ENCODE measurements at regions not wholly inside any gene's neighbourhood (a gene's known extent, or its start where the extent isn't known, plus 50 kb on each side); places are given as distances from the start of the nearest gene placed in this dataset.
"Not testable (repeated sequence)": the region's sequence is repeated elsewhere in the genome, so short reads cannot be mapped to it uniquely, and the experiment has no call there.

DNA sequence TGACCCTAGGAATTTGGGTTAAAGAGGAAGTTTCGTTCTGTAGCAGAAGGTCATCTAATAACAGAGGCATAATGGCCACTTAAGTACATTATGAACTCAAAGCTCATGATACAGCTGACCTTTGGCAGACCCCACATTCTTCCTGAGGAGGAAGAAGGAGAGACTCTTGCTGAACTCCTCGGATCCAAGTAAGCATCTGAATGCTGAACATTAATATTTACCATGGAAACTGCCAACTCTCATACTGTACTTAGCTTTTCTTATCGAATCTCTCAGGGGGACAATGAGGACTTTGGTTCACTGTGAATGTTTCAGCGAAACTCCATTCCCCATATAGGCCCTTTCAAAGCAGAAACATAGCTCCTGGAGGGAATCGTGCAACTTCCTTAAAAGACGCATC, 781.4 kb upstream of the GYPC start:
- no peak for DNase-seq

DNA sequence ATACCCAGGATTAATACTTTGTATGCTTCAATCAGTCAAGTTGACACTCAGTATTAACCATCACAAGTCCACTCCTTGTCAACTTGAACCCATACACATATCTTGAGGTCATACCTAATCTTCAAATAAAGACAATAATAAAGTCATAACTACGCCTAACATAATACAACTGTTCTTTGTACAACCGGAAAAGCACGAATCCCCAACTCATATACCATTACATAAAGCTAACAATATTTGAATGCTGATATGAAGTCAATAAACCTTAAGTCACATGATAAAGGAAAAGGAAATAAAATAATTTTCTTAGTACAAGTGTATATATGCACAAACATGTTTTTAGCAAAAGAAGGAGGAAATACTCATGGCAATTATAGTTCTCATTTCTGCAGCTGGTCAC, 770.6 kb upstream of the GYPC start:
- no peak for DNase-seq

DNA sequence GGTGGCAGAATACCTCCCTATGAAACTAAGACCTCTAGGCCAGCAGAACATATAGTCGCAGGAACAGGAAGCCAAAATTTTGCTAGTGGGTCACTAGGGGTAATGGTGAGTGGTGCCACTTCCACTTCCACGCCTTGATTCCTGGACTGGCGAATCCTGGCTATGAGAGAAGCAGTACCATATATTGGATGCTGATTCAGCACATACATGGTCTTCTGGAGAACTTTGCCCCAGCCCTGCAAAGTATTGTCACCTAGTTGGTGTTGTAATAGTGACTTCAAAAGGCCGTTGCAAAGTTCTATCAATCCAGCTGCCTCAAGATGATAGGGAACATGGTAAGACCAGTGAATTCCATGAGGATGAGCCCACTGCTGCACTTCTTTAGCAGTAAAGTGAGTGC, 769.8 kb upstream of the GYPC start:
- DNase-seq: no peak

DNA sequence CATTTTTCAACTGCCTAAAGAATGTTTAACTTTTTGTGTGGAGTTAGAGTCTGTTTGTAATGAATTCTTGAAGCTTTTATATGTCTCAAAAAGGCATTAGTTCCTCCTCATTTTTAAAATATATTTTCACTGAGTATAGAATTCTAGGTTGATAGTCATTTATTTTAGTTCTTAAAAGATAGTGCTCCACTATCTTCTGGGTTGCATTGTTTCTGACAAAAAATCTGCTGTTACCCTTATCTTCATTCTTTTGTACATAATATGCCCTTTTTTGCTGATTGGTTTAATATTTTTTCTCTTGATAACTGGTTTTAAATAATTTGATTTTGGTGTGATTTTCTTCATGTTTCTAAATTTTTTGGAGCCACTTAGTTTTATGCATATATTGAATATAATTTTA, 754.7 kb upstream of the GYPC start:
- DNase-seq: no peak

DNA sequence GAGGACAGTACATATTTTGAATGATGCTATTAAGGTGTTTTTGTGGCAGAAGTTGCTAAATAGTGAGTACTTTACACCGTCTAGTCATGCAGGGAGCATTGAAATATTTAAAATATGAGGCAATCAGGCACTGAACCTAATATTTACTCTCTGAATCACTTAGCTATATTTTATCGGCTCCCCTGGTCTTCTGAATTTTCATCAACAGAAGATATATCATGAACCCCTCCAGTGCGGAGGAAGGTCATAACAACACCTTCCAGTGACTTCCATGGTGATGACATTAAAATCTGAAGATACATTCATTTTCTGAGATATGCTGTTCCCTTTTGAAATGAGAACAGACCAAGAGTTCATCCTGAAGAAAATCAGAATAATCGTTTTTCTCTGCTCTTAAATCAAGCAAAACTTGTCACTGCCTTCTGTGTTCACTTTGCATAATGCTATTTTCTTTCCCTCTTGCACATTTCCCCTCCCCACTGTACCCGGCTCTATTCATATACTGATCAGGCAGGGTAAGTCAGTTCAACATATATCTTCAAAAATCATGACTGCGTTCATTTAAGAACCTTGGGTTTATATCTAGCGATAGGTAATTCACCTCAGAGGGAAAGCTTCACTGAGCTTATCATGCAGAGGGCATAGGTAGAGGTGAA, 729.9 kb upstream of the GYPC start:
- no peak for DNase-seq

DNA sequence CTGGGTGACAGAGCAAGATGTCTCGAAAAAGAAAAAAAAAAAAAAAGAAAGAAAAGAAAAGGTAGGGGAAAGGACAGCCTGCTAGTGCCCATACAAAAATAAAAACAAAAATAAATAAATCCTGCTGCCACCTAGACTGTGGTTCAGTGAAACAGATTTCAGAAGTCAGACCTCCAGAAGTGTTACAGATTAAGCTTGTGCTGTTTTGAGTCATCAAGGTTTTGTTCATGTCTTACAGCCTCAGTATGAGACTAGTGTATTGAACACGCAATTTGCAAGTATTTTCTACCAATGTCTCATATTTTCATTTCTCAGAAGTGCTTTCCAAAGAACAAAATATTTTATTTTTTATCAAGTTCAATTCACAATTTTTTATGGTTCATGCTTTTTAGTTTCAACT, 720.4 kb upstream of the GYPC start:
- DNase-seq: no peak

DNA sequence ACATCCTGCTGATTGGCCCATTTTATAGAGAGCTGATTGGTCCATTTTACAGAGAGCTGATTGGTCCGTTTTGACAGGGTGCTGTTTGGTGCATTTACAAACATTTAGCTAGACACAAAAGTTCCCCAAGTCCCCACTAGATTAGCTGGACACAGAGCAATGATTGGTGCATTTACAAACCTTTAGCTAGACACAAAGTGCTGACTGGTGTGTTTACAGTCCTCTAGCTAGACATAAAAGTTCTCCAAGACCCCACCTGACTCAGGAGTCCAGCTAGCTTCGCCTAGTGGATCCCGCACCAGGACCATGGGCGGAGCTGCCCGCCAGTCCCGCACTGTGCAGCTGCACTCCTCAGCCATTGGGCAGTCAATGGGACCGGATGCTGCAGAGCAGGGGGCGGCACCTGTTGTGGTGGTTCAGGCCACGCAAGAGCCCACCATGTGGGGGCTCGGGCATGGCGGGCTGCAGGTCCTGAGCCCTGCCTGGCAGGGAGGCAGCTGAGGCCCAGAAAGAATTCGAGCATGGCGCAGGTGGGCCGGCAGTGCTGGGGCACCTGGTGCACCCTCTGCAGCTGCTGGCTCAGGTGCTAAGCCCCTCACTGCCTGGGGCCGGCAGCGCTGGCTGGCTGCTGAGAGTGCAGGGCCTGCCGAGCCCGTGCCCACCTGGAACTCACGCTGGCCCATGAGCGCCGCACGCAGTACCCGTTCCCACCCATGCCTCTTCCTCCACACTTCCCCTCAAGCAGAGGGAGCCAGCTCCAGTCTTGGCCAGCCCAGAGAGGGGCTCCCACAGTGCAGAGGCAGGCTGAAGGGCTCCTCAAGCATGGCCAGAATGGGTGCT, 713.2 kb upstream of the GYPC start:
- no peak for DNase-seq

DNA sequence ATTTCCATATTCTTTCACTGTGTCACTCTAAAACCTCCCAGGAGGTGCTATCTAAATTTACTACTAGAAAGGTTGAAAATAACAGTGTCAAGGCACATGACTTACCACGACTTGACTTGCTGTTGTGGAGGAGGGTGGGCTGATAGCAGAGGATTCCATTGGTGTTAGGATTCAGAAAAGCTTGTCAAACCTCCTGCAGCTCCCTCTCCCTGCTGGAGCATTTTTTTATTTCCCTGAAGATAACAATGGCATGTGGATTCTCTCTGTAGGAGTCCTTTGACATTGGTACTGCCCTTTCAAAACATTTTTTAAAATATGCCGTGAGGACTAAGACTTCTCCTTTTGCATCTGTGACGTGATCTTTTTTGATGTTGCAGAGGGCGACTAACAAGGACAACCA, 696.9 kb upstream of the GYPC start:
- DNase-seq: no peak

DNA sequence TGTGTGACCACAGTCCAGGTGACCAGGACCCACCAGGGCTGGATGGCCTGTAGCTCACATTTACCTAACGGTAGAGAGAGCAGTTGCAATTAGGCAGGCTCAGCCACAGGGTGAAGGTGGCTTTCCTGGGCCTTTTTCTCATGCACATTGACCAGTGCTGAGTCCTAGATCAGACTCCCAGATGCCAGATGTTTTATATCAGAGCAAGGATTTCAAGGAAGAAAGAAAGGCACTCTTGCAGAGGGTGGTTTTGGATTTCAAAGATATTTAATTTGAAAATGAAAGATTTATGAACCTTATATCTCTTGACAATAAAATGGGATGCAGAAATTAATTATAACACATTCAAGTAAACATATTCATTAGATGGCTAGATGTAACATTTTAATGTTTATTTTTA, 694.2 kb upstream of the GYPC start:
- no peak for DNase-seq

DNA sequence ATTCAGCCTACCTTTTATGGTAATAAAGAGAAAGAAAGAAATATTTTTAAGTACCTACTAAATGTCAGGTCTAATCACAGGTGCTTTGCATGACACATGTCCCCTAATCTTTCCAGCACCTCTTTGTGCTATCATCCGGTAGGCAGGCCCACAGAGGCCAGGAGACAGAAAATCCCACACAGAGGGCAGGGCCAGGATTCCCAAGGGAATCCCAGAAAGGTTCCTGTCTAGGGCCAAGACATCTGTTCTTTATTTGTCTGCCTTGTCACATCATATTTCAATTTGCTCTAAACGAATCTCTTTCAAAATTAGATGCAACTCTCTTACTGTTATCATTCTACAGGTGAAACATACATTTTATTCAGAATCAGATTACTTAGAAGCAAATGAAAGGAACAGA, 676.1 kb upstream of the GYPC start:
- DNase-seq: no peak

DNA sequence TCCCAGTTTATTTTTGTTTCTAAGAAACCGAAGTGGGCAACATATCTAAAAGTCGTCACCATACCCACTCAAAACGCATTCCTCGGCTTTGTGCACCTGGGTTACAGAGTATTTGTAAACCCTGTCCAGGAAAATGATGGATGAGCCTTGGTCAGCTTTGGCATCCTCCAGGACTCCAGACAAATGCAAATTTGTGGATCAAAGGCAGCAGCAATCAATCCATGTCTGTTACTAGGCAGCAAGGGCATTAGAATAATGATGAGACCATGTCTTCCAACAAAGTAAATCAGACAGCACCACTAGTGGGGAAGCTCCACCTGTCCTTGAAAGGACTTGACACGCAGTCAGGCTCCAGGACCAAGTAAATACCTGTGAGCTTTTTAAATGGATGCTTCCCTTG, 672.6 kb upstream of the GYPC start:
- no peak for DNase-seq

DNA sequence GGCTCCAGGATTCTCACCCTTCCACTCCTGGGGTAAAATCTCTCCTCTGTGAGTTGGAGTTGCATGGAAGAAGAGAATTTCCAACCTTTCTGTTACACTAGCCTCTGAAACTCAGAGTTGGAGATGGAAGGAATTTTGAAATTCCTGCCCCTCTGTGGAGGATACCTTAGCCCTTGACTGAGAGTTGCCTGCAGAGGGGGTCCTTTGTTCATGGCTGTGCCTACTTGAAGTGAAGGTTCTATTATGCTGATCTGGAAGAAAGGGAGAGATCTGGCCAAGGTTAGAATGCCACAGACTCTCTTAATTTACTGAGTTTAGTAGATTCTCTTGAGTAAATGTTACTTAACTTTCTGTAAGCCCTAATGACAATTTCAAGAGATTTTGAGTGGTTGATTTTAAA, 626.6 kb upstream of the GYPC start:
- no peak for DNase-seq

DNA sequence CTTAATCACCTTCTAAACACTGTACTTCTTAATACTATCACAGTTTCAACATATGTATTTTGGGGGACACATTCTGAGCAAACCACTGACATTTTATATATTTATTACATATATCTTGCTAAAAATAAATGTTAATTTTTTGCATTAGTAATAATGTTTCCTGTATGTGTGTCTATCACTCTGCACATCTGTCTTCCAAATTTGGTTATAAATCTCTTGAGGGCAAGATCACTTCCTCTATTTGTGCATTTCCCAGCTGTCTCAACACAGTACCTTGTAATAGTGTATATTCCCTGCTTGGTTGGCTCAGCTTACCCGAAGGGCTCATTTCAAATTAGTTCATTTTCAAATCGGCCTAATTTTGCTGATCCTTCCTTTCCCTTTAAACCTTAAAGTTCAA, 617.1 kb upstream of the GYPC start:
- no peak for DNase-seq

DNA sequence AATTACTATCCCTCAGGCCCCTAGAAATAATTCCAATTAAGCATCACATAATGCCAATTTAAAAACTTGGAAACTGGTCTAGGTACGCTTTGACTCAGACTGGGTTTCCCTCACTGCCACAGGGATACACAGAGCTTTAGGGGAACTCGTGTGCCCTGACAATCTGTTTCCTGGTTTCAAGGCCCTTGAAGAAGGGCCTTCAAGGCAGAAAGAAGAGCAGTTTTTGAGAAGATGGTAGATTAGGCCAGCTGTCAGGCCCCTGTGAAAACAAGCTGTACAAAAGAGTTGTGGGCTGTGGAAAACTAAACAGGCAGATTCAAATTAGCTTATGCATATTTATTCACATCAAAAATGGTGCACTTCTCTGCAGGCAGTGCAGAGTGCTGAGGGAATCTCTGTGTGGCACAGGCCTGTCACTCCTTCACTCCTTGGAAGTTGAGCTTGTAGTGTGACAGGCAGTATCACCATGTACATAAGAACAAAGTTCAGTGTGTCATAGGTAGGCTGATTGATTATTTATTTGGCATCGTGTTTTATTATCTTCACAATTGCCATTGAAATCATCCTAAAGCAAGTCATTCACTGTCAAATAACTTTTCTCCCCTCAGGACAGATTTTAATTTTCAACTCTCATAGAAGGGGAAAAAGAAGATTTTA, 614.4 kb upstream of the GYPC start:
- no peak for DNase-seq

DNA sequence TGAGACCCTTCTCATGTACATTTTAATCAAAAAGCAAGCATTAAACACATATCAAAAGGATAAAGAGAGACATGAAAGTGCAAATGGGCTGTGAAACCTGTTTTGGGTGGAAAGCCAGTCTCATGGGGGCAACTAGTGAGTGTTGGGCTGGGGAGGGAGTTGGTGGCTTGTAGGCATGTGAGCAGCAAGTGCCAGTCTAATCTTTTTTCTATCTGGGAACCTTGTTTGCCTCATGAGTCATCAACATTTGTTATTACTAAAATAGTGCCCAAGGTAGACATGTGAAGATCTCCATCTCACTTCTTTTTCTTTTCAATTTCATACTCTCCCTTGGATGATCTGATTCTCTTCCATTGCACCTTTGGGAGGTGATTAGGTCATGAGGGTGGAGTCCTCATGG, 613.9 kb upstream of the GYPC start:
- DNase-seq: no peak

DNA sequence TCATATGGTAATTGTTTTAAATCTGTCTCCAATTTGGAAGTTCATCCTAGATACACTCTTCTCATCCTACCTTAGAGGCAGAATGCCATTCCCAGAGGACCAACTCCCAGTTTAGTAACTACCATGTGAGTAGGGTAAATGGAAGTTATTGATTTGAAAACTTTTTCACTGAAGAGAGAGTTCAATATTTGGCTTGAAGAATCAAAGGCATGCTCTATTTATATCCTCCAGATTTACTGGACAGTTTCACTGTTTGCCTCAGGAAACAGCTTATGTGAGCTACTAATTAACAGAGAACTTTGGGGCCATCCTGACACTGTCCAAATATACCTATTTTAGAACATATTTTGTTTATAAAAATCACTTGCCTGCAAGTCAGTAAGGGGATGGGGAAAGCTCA, 607.2 kb upstream of the GYPC start:
- DNase-seq: no peak

DNA sequence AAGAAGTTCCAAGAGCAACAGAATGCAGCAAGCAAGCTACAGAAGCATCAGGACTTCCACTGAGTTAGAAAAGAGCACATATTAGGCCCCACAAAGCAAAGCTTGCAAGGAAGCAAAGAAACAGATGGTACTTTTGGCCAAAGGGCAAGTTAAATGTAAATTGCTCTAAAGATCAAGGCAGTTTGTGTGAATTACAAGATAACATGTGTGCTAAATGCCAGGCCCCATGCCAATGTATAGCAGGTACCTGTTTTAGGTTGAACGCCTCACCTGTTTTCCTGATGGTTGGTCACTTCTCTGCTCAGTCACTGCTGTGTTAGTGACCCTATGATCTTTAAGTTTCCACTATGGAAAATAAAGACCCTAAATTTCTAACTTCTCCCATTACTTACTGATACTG, 606.5 kb upstream of the GYPC start:
- no peak for DNase-seq

DNA sequence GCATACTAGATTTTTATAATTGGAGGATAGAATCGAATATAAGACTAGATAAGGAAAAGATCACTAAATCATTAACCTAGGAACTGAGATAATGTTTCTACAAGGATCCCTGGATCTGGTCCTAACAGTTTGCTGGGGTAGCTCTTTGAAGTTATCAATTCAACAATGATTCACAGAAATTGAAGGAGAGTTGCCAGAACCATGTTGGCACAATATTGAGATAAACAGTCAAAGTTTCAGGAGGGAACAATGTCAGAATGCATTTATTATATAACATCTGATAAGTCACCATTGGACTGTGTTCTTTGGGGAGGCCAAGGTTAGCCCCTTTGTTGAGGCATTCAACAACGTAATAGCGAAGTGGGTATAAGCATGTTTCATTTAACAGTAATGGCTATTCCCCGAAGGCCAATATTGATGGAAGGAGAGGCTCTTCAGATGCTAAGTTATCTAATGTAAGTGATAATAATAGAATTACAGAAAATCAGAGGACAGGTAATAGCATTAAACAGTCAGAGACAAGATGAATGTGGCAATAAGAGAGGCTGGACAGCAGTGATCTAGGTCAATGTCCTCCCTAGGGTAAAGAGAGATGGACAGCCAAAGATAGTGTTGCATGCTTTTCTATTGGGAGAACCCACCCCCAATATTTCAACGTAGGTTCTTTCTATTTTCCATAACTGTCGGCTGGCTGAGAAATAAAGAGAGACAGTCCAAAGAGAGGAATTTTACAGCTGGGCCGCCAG, 604.8 kb upstream of the GYPC start:
- DNase-seq: no peak

DNA sequence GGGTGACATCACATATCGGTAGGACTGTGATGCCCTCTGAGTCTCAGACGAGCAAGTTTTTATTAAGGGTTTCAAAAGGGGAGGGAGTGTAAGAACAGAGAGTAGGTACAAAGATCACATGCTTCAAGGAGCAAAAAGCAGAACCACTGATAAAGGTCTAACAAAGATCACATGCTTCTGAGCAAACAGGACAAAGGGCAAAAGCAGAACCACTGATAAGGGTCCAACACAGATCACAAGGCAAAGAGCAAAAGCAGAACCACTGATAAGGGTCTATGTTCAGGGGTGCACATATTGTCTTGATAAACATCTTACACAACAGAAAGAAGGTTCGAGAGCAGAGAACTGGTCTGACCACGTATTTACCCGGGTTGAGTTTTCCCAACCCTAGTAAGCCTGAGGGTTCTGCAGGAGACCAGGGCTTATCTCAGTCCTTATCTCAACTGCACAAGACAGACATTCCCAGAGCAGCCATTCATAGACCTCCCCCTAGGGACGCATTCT, 604.2 kb upstream of the GYPC start:
- DNase-seq: not testable (repeated sequence)

DNA sequence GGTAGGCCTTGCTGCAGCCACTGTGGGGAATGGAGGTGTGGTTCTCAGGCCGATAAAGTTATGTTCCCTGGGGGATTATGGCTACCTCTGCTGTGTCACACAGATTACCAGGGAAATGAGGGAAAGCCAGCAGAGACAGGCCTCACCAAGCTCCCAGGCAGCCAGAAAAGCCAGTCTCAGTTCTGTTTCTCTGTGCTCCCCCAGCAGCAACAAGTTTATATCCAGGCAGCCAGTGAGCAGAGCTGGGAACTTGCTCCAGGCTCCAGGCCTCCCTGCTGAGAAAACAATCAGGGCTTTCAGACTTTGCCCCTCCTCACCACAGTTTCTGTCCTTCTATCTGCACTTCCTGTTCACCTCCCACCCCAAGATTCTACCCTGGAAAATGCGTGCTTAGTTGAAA, 596.6 kb upstream of the GYPC start:
- DNase-seq: no peak

DNA sequence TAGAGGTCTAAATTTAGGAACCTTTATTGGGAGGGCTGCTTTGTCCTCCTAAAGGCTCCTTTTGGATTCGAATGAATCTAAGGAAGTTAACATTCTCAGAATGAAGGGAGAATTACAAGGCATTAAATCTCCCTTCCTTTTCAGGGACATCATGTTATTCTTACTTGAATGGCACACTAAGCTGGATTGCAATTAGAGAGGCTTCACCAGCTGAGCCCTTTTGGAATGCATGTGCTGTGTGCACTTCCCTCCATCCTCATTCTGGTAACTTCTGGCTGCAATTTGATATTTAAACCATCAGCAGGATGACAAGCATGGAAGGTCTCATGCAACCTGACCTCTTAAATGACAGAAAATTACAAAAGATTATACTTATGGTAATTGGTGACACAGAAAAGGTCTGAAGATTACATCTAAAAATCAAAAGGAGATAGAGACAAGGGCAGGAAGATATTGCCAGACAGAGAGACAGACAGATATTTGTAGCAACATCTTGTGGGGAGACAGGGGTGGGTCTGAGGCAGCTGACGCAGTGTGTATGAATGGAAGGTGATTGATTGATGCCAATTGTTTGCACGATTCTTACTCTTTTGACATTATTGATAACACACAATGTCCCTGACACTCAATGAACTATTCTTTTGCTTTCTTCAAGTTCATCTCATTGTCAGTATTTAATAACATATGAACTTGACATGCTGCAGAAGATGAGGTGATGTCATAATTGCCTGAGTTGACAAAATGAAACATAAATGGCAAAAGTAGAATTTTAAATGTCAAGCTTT, 570.8 kb upstream of the GYPC start:
- no peak for DNase-seq

DNA sequence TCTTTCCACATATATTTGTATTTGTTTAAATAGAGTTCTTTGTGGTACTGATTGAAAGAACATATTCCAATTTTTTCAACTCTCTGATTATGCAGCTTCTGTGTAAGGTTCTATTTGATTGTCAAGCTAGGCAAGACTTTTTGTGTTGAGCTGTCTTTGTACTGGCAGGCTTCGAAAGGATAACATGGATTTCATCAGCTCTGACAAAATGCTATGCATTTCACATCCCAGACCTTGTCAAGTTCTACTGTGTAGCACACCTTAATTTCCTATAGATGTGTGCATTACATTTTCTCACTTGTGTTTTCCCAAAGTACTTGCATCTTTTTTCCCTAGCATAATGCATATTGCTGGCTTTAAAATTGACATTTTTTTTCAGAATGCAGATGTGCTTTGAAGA, 555.0 kb upstream of the GYPC start:
- no peak for DNase-seq

All from occipital lobe (tissue), 1 donor.